ENCODE measurements at regions not wholly inside any gene's neighbourhood (a gene's known extent, or its start where the extent isn't known, plus 50 kb on each side); places are given as distances from the start of the nearest gene placed in this dataset.

- no peak for TF ChIP-seq CTCF (IDR thresholded peaks at IDR 0.05; ENCODE audit: extremely low read depth in 1 of 2, insufficient read depth in 1 of 2, low read depth in 1 of 2, low read length in 2 of 2)
- no peak for TF ChIP-seq EZH2 (IDR thresholded peaks at IDR 0.05; ENCODE audit: borderline replicate concordance, low read depth, low read length, severe bottlenecking)
- no peak for TF ChIP-seq MYC (IDR thresholded peaks at IDR 0.05; ENCODE audit: low read depth, low read length)
- TF ChIP-seq POLR2A (IDR thresholded peaks at IDR 0.05; ENCODE audit: low read depth, low read length): no peak
- TF ChIP-seq POLR2AphosphoS5 (IDR thresholded peaks at IDR 0.05; ENCODE audit: insufficient read depth, low read depth, low read length): no peak
- TF ChIP-seq JUN (IDR thresholded peaks at IDR 0.05; ENCODE audit: borderline replicate concordance, insufficient read depth, insufficient read length, low read depth): no peak
- TF ChIP-seq GATA2 (IDR thresholded peaks at IDR 0.05; ENCODE audit: insufficient read depth, insufficient read length, low read depth, low read length): no peak
Measured at GRCh38 chr3:6060251-6060650, 800.7 kb upstream of the GRM7 start.

Measured in endothelial cell of umbilical vein (primary cell).